Left ventricle myocardium inferior (tissue), 1 donor: ENCODE measurements at regions not wholly inside any gene's neighbourhood (a gene's known extent, or its start where the extent isn't known, plus 50 kb on each side); places are given as distances from the start of the nearest gene placed in this dataset.

Experiments used
- DNase-seq: peaks from one replicate; pipeline ENCODE4 v3.0.0-alpha.2; 2020
- H3K27ac ChIP-seq: fragments of 200-600 bp; replicated peaks from 2 replicates; pipeline ENCODE4 v1.8.0; 2021
- H3K27me3 ChIP-seq: fragments of 200-600 bp; 2 replicates; pipeline ENCODE4 v1.8.0; 2021; ENCODE audit warnings: low read depth
- H3K36me3 ChIP-seq: fragments of 200-600 bp; 2 replicates; pipeline ENCODE4 v1.8.0; 2021
- H3K4me1 ChIP-seq: fragments of 200-600 bp; 2 replicates; pipeline ENCODE4 v1.8.0; 2021
- H3K4me3 ChIP-seq: fragments of 200-600 bp; 2 replicates; pipeline ENCODE4 v1.8.0; 2021; ENCODE audit warnings: mild to moderate bottlenecking, moderate library complexity
- H3K9me3 ChIP-seq: fragments of 200-600 bp; replicated peaks from 2 replicates; pipeline ENCODE4 v1.8.0; 2021
- intact Hi-C: fragments of 100-400 bp; cut with micrococcal nuclease; formaldehyde crosslinking; loops from one replicate; pipeline ENCODE4 v1.11.0; 2022
- TF ChIP-seq, protein P1 (sequence below): fragments of 200-600 bp; IDR thresholded peaks from 2 replicates; pipeline ENCODE4 v1.8.0; 2021; ENCODE audit warnings: antibody characterized with exemption, mild to moderate bottlenecking, borderline replicate concordance
- donor health status: DM: no; HTN: yes; CAD: no; lungs with severe emphysema.

DNA sequence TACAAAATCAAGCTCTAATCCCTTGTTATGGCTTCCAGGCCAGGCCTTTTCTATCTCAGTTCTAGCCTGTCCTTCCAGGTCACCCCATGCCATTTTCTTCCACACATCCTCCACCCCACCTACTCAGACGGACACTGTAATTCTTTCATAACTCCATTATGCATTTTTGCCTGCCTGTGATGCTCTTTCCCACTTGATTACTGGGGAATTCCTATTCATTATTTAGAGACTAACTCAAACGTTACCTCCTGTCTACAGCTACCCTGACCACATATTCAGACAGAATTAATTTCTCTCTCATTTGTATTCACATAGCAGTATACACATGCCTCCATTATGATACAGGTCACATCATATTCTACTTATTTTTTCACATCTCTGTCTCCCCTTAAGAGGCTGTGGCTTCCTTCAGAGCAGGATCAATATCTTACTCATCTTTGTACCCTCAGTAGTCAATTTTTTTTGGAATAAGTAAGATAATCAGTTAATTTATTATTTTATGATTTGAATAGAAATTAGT is 156.5 kb upstream of the ZC3H12C start:
- no peak for DNase-seq
- no peaks in the 10 kb centered on the region for H3K27me3 ChIP-seq
- TF ChIP-seq, protein P1, sequence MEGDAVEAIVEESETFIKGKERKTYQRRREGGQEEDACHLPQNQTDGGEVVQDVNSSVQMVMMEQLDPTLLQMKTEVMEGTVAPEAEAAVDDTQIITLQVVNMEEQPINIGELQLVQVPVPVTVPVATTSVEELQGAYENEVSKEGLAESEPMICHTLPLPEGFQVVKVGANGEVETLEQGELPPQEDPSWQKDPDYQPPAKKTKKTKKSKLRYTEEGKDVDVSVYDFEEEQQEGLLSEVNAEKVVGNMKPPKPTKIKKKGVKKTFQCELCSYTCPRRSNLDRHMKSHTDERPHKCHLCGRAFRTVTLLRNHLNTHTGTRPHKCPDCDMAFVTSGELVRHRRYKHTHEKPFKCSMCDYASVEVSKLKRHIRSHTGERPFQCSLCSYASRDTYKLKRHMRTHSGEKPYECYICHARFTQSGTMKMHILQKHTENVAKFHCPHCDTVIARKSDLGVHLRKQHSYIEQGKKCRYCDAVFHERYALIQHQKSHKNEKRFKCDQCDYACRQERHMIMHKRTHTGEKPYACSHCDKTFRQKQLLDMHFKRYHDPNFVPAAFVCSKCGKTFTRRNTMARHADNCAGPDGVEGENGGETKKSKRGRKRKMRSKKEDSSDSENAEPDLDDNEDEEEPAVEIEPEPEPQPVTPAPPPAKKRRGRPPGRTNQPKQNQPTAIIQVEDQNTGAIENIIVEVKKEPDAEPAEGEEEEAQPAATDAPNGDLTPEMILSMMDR, result no peak
- intact Hi-C loops, result no loop called here
- no peak overlapping the region for H3K27ac ChIP-seq
- no peaks in the 10 kb centered on the region for H3K4me1 ChIP-seq
- H3K9me3 ChIP-seq, result no peaks in the 10 kb centered on the region
- no peak overlapping the region for H3K4me3 ChIP-seq
- no peaks in the 10 kb centered on the region for H3K36me3 ChIP-seq

DNA sequence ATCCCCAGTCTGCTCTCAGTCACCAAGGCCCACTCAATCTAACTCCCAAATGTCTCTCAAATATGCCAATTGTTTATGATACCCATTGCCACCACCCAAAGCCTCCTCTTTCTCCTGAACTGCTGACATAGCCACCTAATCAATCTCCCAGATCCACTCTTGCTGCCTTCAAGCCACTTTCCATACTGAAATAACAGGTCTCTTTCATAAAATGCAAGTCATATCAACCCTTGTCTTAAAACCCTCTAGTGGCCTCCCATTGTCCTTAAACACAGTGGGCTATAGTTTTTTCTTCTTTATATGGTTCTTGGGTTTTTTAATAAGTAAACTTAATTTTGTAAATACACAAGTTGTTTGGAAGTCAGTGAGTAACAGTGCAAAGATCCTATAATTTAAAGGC is 155.2 kb upstream of the ZC3H12C start:
- H3K27ac ChIP-seq, result no peak overlapping the region
- no peaks in the 10 kb centered on the region for H3K36me3 ChIP-seq
- no peak overlapping the region for H3K4me3 ChIP-seq
- no peaks in the 10 kb centered on the region for H3K9me3 ChIP-seq
- DNase-seq, result no peak
- no peaks in the 10 kb centered on the region for H3K4me1 ChIP-seq
- intact Hi-C loops, result no loop called here
- TF ChIP-seq, protein P1, result no peak
- H3K27me3 ChIP-seq, result no peaks in the 10 kb centered on the region

DNA sequence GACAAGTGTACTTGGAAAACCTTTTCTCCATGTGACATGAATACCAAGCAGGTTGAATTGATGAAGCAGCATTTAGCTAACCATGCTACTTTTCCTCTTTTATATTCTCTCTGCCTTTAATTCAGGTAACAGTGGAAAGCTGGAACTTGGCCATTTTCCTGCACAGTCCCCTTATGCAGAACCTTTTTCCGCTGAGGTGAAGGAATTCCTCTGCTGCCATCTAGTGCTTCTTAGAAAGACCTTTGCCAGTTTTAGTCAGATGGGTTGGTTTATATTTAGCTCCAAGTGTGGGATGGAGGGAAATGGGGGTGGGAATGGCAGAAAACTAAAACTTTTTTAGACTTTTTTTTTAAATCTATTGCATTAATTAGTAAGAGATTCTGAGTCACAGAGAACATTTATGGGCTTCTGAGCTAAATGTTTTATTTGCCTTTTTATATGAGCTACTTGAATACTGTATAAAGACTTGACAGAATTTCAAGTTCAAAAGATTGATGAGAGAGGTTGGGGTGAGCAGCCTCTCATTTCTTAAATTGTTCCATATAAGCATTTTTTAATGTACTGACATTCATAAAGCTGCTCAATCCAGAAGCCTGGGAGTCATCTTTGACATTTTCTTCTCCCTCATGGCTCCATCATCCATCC is 153.9 kb upstream of the ZC3H12C start:
- intact Hi-C loops, result no loop called here
- no peak overlapping the region for H3K27ac ChIP-seq
- H3K9me3 ChIP-seq, result no peaks in the 10 kb centered on the region
- no peaks in the 10 kb centered on the region for H3K27me3 ChIP-seq
- TF ChIP-seq, protein P1, result peak; percentile 60
- no peaks in the 10 kb centered on the region for H3K4me1 ChIP-seq
- H3K36me3 ChIP-seq, result no peaks in the 10 kb centered on the region
- DNase-seq, result no peak
- H3K4me3 ChIP-seq, result no peak overlapping the region

DNA sequence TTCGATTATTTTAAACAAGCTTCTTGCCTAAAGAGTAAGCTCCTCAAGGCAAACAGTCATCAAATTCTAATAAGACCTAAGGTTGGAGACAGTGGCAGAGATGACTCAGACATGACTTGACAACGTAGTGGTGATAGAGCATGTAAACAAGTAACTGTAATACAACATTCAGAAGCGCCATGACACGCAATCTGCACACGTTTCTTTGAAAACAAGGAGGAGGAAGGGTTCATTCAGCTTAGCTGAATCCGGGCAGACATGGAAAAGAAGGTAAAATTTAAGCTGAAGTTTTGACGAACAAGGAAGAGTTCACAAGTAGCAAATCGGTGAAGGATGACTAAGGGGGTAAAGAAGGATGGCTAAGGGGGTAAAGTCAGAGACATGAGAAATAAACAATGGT is 152.4 kb upstream of the ZC3H12C start:
- DNase-seq, result no peak
- Histone ChIP-seq H3K27ac (no peak overlapping the region), H3K36me3 (no peaks in the 10 kb centered on the region), H3K9me3 (no peaks in the 10 kb centered on the region), H3K27me3 (no peaks in the 10 kb centered on the region), H3K4me1 (no peaks in the 10 kb centered on the region), H3K4me3 (no peak overlapping the region)
- intact Hi-C loops, result no loop called here
- TF ChIP-seq, protein P1, result no peak

DNA sequence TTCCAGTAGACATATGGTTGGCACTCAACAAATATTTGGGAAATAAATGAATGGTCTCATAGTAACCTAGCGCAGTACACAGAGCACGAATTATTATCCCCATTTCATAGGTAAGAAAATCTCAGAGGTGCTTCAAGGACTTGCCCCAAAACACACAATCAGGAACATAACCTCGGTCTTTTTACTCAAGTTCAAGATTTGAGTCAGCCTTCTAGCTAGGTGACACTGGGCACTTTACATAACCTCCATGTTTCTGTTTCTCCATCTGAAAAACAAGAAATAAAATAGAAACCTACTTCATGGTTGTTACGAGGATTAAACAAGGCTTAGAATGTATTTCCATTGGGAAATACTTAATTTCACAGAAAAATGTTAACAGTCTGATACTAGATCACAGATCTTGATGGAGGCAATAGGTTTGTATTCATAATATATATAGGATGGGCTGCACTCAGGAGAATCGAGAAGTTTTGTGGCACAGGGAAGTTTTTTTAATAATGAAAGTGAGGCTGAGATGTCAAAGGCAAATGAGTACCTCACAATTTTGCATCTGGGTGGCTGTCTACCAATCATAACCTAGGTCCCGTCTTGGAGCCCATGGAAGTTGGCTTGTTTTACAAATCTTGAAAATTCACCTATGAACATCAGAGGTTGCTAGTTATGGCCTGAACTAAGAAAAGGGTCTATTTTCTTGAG is 147.4 kb upstream of the ZC3H12C start:
- H3K27ac ChIP-seq, result no peak overlapping the region
- peak overlapping the region; percentile 53 for H3K4me3 ChIP-seq
- H3K4me1 ChIP-seq, result peaks cover 3% of the 10 kb centered on the region
- no peaks in the 10 kb centered on the region for H3K9me3 ChIP-seq
- H3K27me3 ChIP-seq, result no peaks in the 10 kb centered on the region
- DNase-seq, result no peak
- intact Hi-C loops, result no loop called here
- TF ChIP-seq, protein P1, result no peak
- no peaks in the 10 kb centered on the region for H3K36me3 ChIP-seq
